Muscle layer of colon (tissue), 2 donors: ENCODE measurements at regions not wholly inside any gene's neighbourhood (a gene's known extent, or its start where the extent isn't known, plus 50 kb on each side); places are given as distances from the start of the nearest gene placed in this dataset.
"Not testable (repeated sequence)": the region's sequence is repeated elsewhere in the genome, so short reads cannot be mapped to it uniquely, and the experiment has no call there.

ENCODE experiments used
- H3K27ac ChIP-seq: one replicate; pipeline ENCODE4 v1.7.0; 2013; ENCODE audit warnings: low read depth, mild to moderate bottlenecking, low read length, moderate library complexity
- H3K27me3 ChIP-seq, 2 donors: one replicate each; pipeline ENCODE4 v1.7.0; 2013; ENCODE audit warnings: low read length in 2 of 2, mild to moderate bottlenecking in 2 of 2; ENCODE audit not compliant: insufficient read depth in 2 of 2, control insufficient read depth in 1 of 2
- H3K36me3 ChIP-seq: one replicate; pipeline ENCODE4 v1.7.0; 2013; ENCODE audit warnings: mild to moderate bottlenecking, low read length; ENCODE audit not compliant: insufficient read depth
- H3K4me1 ChIP-seq: one replicate; pipeline ENCODE4 v1.7.0; 2013; ENCODE audit warnings: mild to moderate bottlenecking, low read length; ENCODE audit not compliant: insufficient read depth
- H3K4me3 ChIP-seq, 2 donors: one replicate each; pipeline ENCODE4 v1.7.0; 2013; ENCODE audit warnings: low read length in 2 of 2, low read depth in 1 of 2, mild to moderate bottlenecking in 1 of 2, moderate library complexity in 1 of 2
- H3K9ac ChIP-seq: one replicate; pipeline ENCODE4 v1.7.0; 2013; ENCODE audit warnings: low read length
- H3K9me3 ChIP-seq: one replicate; pipeline ENCODE4 v1.7.0; 2013; ENCODE audit warnings: mild to moderate bottlenecking, low read length
- donor health status: abdominal sarcoma.
- donor health status: Adenocarcinoma of cecum.

GRCh38 chr13:33545492-33545891, 259.9 kb upstream of the STARD13 start:
- H3K9me3 ChIP-seq = no peaks in the 10 kb centered on the region
- no peak overlapping the region for H3K9ac ChIP-seq
- no peak overlapping the region for H3K27ac ChIP-seq
- no peaks in the 10 kb centered on the region for H3K36me3 ChIP-seq
- no peaks in the 10 kb centered on the region for H3K27me3 ChIP-seq
- H3K4me1 ChIP-seq = peaks cover 38% of the 10 kb centered on the region
- H3K4me3 ChIP-seq = no peak overlapping the region

- H3K27ac ChIP-seq = no peak overlapping the region
- H3K4me1 ChIP-seq = peaks cover 23% of the 10 kb centered on the region
Observed at GRCh38 chr13:33547035-33547434, 261.5 kb upstream of the STARD13 start.

GRCh38 chr13:33548069-33548468, 262.5 kb upstream of the STARD13 start:
- no peak overlapping the region for H3K4me3 ChIP-seq
- H3K9me3 ChIP-seq = no peaks in the 10 kb centered on the region
- no peaks in the 10 kb centered on the region for H3K36me3 ChIP-seq
- peaks cover 23% of the 10 kb centered on the region for H3K4me1 ChIP-seq
- no peak overlapping the region for H3K27ac ChIP-seq
- no peaks in the 10 kb centered on the region for H3K27me3 ChIP-seq
- H3K9ac ChIP-seq = no peak overlapping the region

More at GRCh38 chr13:33547035-33547434, 261.5 kb upstream of the STARD13 start:
- no peaks in the 10 kb centered on the region for H3K9me3 ChIP-seq
- no peak overlapping the region for H3K4me3 ChIP-seq
- H3K36me3 ChIP-seq = no peaks in the 10 kb centered on the region
- no peak overlapping the region for H3K9ac ChIP-seq
- H3K27me3 ChIP-seq = no peaks in the 10 kb centered on the region

GRCh38 chr13:33550276-33550675, 264.7 kb upstream of the STARD13 start:
- H3K9me3 ChIP-seq = no peaks in the 10 kb centered on the region
- no peak overlapping the region for H3K27ac ChIP-seq
- H3K4me1 ChIP-seq = peaks cover 15% of the 10 kb centered on the region
- H3K4me3 ChIP-seq = no peak overlapping the region
- no peaks in the 10 kb centered on the region for H3K36me3 ChIP-seq
- no peaks in the 10 kb centered on the region for H3K27me3 ChIP-seq
- no peak overlapping the region for H3K9ac ChIP-seq

DNA sequence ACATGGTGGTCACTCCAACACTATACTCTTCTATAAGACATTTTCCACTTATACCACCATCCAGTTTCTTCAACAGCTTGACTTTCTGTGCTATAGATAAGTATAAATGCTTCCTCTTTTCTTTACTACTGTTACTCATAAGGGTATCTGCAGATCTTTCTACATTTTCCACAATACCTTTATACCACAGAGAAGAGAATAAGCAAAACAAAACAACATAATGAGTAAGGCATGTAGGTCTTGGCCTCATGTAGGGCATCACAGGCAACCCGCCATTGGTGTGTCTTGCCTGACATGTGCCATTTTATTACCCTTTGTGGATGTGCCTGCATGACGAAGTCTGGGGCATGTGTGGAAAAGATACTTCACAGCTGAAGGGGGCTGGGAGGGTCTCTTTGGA, 265.3 kb upstream of the STARD13 start:
- no peak overlapping the region for H3K9ac ChIP-seq
- no peaks in the 10 kb centered on the region for H3K36me3 ChIP-seq
- no peak overlapping the region for H3K4me3 ChIP-seq

GRCh38 chr13:33554919-33555791, 262.8 kb upstream of the RFC3 start:
- H3K4me3 ChIP-seq = no peak overlapping the region
- H3K27ac ChIP-seq = peak overlapping the region; percentile 4
- no peaks in the 10 kb centered on the region for H3K27me3 ChIP-seq
- H3K9me3 ChIP-seq = no peaks in the 10 kb centered on the region
- peaks cover 12% of the 10 kb centered on the region for H3K4me1 ChIP-seq
- H3K9ac ChIP-seq = no peak overlapping the region
- no peaks in the 10 kb centered on the region for H3K36me3 ChIP-seq

More for the DNA sequence above, 265.3 kb upstream of the STARD13 start:
- no peaks in the 10 kb centered on the region for H3K27me3 ChIP-seq
- no peaks in the 10 kb centered on the region for H3K9me3 ChIP-seq
- no peak overlapping the region for H3K27ac ChIP-seq
- H3K4me1 ChIP-seq = peaks cover 12% of the 10 kb centered on the region

DNA sequence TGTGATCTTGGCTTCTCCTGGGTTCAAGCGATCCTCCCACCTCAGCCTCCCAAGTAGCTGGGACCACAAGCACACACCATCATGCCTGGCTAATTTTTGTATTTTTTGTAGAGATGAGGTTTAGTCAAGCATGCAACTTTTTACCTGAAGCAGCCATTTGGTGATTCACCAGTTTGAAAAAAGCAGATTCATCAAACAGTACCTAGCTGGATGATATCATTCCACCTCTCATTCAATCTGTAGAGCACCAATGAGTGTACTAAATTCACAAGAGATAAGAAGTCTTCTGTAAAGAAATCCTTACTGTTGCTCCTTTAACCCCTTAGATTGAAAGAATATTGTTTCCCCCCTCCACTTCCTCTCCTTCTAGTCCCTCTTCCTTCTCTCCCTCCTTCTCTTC, 261.1 kb upstream of the RFC3 start:
- Histone ChIP-seq H3K36me3 (no peaks in the 10 kb centered on the region), H3K4me3 (no peak overlapping the region), H3K9ac (no peak overlapping the region), H3K9me3 (no peaks in the 10 kb centered on the region), H3K27me3 (no peaks in the 10 kb centered on the region), H3K27ac (no peak overlapping the region), H3K4me1 (peaks cover 28% of the 10 kb centered on the region)

DNA sequence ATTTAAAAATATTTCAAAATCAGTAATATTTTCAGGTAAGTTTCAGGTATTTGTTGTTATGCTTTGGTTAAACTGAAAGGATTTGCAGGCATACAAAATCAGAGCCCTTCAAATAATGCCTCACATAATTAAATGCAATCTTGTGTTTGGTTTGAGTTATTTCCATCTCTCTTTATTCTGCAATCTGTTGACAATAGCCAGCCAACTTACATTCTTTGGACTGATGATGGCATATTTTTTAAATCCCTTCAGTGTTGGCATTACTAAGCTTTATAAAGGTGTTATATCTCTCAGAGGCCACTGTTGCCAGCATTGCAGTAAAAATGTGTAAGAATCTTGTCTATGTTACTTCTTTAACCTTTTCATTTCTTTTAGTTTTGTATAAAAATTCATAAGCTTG, 257.2 kb upstream of the RFC3 start:
- H3K9ac ChIP-seq = no peak overlapping the region
- no peaks in the 10 kb centered on the region for H3K27me3 ChIP-seq
- no peaks in the 10 kb centered on the region for H3K9me3 ChIP-seq
- peaks cover 22% of the 10 kb centered on the region for H3K4me1 ChIP-seq
- H3K27ac ChIP-seq = no peak overlapping the region
- H3K4me3 ChIP-seq = no peak overlapping the region
- H3K36me3 ChIP-seq = no peaks in the 10 kb centered on the region

DNA sequence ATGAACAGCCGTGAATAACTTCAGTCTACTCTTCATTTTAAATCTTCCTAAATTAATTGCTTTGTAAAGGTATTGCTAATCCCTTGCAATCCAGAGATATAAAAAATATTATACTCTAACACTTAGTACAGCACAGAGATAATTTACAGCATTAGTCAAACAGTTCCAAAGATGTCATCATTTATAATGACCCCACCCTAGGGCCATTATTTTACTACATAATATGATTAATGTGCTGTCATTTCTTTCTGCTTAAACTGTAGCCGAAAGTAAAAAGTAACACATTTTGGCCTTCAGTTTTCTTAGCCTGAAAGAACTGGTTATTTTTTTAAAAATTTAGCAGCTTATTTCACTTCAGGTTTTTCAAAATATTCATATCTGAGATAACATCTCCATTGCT, 256.3 kb upstream of the RFC3 start:
- Histone ChIP-seq H3K27me3 (no peaks in the 10 kb centered on the region), H3K9me3 (no peaks in the 10 kb centered on the region), H3K27ac (no peak overlapping the region), H3K4me1 (peaks cover 22% of the 10 kb centered on the region), H3K36me3 (no peaks in the 10 kb centered on the region), H3K9ac (no peak overlapping the region), H3K4me3 (no peak overlapping the region)

GRCh38 chr13:33571618-33572017, 246.3 kb upstream of the RFC3 start:
- Histone ChIP-seq H3K4me1 (no peaks in the 10 kb centered on the region), H3K9ac (no peak overlapping the region), H3K4me3 (no peak overlapping the region), H3K9me3 (no peaks in the 10 kb centered on the region), H3K27me3 (no peaks in the 10 kb centered on the region), H3K36me3 (no peaks in the 10 kb centered on the region), H3K27ac (no peak overlapping the region)

GRCh38 chr13:33572322-33572721, 245.6 kb upstream of the RFC3 start:
- not testable (repeated sequence) for H3K4me1 ChIP-seq, H3K36me3 ChIP-seq, H3K9me3 ChIP-seq, H3K9ac ChIP-seq, H3K4me3 ChIP-seq, H3K27me3 ChIP-seq, H3K27ac ChIP-seq

DNA sequence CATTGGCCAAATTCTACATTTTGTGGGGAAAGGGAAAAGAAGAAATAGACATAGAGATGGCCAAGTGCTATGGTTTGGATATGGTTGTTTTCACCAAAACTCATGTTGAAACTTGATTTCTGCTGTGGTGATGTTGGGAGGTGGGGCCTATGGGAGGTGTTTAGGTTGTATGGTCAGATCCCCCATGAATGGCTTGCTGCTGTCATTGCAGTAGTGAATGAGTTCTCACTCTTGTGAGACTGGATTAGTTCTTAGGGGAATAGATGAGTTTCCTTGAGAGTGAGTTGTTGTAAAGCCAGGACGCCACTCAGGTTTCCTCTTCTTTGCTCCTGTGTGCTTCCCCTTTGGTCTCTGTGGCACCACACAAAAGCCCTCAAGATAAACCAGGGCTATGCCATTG, 242.6 kb upstream of the RFC3 start:
- Histone ChIP-seq H3K27me3 (no peaks in the 10 kb centered on the region), H3K36me3 (no peaks in the 10 kb centered on the region), H3K9ac (no peak overlapping the region), H3K9me3 (no peaks in the 10 kb centered on the region), H3K27ac (no peak overlapping the region), H3K4me3 (no peak overlapping the region), H3K4me1 (peaks cover 4% of the 10 kb centered on the region)
